ENCODE measurements at regions not wholly inside any gene's neighbourhood (a gene's known extent, or its start where the extent isn't known, plus 50 kb on each side); places are given as distances from the start of the nearest gene placed in this dataset.

GRCh38 chr10:3542185-3542611, 242.8 kb downstream of the KLF6 start:
- TF ChIP-seq CTCF (IDR thresholded peaks at IDR 0.05) (no peak), POLR2A (IDR thresholded peaks at IDR 0.05) (no peak)

All from heart left ventricle (tissue), 13 donors.